ENCODE measurements at regions not wholly inside any gene's neighbourhood (a gene's known extent, or its start where the extent isn't known, plus 50 kb on each side); places are given as distances from the start of the nearest gene placed in this dataset.

DNA sequence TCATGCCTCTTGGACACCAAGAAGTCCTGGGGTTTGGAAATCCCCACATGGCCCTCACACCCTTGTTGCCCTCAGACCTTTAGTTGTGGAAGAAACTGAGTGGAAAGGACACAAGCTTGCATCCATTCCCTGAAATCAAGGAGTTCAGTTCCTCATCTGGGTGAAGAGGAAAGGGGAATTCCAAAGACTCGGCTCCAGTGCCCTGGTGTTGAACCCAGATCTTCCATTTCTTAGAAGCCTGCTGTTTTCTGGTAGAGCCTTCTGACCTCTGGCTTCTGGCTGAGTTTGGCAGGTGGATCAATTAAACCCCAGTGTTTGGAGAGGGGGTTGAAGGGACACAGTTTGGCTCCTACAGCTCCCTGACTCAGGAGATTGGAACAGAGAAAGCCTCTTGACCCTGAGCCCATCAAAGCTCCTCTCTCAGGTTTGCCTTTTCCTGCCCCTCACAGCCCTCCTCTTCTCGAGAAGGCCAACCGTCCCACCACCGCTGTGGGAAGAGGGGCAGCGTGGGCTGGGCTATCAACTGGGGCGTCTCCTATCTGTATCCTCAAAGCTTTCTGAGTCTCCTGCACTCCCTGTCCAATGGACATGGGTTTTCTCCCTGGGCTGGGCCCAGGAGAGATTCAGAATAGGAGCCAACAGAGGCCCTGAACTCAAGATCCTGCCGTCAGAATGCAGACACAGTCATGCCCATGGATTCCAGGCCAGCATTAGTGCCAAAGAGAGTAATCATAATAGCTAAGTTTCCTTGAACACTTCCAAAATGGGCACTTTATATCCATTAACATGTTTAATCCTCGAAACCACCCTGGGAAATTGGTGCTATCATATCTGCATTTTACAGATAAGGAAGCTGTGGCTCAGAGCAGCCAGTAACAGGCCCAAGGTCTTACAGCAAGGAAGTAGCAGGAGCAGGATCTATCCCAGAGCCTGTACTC is 146.2 kb downstream of the VEGFA start:
- TF ChIP-seq, protein P1, sequence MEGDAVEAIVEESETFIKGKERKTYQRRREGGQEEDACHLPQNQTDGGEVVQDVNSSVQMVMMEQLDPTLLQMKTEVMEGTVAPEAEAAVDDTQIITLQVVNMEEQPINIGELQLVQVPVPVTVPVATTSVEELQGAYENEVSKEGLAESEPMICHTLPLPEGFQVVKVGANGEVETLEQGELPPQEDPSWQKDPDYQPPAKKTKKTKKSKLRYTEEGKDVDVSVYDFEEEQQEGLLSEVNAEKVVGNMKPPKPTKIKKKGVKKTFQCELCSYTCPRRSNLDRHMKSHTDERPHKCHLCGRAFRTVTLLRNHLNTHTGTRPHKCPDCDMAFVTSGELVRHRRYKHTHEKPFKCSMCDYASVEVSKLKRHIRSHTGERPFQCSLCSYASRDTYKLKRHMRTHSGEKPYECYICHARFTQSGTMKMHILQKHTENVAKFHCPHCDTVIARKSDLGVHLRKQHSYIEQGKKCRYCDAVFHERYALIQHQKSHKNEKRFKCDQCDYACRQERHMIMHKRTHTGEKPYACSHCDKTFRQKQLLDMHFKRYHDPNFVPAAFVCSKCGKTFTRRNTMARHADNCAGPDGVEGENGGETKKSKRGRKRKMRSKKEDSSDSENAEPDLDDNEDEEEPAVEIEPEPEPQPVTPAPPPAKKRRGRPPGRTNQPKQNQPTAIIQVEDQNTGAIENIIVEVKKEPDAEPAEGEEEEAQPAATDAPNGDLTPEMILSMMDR (IDR thresholded peaks at IDR 0.05): no peak
- TF ChIP-seq POLR2A (IDR thresholded peaks at IDR 0.05): no peak
